ENCODE measurements at regions not wholly inside any gene's neighbourhood (a gene's known extent, or its start where the extent isn't known, plus 50 kb on each side); places are given as distances from the start of the nearest gene placed in this dataset.

DNA sequence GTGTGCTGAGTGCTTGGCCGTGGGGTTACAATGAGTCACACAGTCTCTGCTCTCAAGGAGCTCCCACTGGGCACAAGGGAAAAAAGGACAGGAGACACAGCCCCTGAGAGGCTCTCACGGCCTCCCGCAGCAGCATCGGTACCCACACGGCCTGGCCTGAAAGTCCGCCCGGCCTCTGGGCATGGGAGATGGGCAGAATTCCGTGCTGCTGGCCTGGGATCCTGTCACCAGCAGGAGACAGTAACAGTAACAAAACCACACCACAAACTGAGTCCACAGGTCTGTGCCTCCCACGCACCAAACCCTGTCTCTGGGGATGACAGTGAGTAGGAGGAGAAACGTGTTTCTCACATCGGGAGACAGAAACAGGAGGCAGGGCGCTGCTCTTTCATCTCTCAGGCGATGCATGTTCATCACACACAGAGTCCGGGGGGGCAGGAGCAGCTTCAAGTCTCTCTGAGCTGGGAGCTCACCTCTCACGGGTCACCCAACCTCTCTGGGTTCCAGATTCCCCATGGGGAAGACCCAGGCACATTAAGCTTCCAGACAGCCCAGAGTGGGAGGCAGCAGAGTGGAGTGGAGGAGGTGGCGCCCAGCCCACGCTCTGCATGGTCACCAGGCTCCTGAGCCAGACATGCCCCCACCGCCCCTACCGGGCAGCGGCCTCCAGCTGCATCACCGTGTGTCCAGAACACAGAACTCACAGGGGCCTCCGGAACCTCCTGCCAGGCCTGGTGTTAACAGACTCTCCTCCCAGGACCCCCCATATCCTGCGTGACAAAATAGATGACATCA lies 124.7 kb upstream of the VSTM2B start:
- DNase-seq = no peak

DNA sequence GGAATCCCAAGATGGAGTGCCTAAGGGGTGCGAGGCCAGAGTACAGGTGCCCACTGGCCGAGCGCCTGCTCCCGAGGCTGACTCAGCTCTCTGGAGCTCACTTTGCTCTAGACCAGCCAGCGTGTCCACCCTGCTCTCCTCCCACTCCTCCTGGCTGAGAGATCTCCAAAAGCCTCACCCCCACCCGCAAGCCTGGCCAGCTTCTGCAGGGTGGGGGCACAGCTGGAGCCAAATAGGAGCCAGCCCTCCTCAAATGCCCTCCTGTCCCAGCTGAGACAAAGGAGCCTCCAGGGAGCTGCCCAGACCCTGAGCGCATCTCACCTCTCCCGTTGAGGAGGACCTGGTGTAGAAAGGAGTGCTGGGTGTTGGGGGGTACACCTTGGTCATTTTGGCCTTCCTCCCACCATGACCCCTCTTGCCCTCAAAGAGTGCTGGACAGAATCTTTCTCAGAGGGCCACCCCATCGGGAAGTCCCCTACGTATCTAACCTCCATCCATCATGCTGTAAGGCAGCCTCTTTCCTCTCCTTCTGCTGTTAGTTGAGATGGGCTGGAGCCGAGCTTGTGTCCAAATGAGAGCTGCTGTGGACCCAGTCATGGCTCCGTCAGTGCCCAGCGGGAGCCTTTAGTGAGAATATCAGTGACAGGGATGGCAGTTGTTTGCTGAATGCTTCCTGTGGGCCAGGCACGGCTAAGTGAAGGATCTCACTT lies 123.9 kb upstream of the VSTM2B start:
- no peak for DNase-seq

DNA sequence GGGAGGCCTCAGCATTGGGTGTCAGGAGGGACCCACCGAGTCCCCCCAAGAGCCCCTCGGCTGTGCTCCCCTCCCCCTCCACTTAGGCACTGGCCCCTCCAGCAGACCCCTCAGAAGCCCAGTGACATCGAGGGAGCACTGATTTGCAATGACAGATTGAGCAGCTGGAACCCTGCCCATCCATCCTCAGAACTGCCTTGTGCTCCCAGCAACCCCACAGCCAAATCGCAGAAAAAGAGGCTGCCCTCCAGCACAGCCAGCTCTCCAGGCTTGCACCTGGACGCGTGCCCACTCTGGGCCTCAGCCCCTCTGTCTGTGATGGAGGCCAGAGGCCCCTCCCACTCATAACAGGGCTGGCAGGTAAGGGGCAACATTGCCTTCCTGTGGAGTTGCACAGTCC lies 123.2 kb upstream of the VSTM2B start:
- no peak for DNase-seq

DNA sequence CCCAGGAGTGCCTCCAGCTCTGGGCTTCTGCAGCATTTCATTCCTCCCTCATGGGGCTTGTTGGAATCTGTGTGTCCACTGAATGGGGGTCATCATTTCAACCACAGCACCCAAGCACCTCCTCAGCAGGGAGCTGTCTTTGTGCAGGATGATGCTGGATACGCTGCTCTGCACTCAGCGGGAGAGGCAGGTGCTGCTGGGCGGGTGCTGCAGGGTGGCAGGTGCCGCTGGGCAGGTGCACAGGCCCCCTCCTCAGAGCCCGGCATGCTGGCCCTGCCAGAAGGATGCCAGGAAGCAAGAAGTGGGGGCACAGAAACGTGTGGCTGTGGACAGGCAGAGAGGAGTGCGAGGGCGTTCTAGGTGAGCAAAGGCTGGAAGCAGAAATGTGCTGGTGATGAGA lies 121.8 kb upstream of the VSTM2B start:
- DNase-seq = no peak

DNA sequence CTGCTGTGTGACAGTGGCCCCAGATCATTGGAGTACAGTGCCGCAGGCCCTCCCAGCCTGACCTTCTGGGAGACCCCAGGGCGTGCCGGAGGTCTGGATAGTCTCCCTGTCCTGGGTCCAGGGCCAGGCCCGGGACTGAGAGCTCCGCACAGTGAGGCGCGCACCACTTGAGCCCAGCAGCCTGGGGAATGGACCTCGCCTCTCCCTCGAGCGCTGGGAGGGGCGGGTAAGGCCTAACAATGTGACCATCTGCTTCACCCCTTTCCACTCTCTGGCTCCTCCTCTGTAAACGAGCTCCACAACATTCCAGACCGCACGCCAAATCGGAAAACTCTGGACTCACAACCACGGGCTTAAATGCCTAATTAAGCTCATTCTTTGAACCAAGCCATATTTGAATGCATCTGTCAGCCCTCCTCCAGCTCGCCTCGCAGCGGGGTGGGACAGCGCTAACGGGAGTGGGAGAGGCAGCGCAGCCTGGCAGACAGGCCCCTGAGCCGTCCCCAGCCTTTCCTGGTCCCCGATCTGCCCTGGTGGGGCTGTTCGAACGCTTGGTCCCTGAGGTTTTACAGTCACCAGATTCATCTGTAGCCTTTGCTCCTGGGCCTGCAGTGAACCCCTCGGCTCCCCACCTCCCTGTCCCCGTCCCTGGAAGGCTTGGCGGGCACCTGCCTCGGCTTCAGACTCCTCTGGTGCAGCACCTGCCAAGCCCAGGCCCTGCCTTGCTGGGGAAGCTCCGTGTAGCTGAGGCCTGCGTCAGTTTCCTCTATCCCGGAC lies 120.7 kb upstream of the VSTM2B start:
- no peak for DNase-seq

DNA sequence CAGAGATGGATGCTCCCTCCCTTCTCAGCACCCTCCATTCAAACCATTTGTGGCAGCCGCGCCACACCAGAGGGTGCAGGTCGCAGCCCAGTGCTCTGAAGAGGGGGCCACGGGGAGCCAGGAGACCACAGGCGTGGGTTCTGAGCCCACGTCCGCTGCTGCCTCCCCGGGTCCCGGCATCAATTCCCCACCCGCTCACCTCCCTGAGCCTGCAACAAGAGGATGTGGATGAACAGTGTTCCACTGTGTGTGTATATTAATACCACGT lies 120.1 kb upstream of the VSTM2B start:
- DNase-seq = no peak

DNA sequence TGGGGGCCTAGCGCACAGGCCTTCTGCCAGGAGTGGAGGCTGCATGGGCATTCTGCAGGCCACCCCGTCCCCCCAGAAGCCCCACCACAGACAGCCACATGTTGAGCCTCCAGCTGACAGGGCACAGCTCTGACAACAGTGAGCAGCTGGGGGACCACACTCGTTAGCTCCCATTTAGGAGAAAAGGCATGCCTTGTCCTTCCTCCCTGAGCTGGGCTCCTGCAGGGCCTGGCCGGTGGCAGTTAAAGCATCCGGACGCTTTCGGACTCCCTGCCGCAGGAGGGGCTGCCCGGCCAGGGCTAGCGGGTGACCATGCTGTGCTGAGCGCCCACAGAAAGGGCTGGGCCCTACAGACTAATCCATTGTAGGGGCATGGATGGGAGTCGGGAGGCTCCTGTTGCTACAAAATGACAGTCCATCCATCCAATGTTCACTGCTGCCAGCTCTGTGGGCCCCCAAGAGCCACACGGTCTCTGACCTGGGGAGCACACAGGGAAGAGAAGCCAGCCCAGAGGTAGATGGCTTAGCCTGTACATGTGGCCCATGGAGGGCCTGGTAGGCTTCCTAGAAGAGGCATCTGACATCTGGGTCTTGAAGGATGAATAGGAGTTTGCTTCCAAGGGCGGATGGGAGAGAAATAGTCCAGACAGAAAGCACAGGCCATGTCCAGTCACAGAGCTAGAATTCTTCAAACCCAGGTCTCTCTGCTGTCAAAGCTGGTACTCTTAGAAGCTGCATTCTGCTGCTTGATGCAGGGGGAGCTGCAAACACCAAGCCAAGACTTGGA lies 116.5 kb upstream of the VSTM2B start:
- no peak for DNase-seq

DNA sequence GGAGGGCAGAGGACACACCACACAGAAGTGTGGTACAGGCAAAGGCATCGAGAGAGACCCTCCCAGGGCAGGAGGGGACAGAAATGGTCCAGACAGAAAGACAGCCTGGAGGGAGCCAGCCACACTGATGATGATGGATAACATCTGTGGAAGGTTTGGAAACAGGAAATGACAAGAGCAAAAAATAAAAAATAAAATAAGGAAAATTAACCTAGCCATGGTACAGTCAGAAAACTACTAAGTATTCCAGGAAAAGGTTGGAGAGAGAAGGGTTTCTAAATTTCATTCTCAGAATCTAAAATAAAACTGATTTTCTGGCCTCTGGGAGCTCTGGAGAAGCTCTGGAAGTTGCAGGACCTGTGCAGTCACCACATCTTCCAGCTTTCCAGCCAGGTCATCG lies 115.2 kb upstream of the VSTM2B start:
- no peak for DNase-seq

DNA sequence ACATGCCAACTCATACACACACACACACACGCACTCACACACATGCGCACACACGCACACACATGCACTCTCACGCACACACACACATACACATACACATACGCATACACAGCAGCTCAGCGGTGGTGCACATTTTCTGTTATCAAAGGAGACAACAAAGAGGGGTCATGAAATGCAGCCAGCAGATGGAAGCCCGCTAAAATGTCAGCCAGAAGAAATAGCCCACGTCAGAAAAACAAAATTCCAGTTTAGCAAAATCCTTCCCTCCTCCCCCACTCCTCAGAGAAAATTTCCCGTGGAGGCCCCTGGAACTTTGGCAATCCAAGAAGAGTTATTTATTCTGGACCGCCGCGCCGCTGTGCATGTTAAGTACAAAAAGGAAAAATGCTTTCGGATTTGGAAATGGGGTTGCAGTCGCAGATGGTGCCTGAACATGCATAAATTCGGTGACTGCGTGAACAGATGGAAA lies 114.6 kb upstream of the VSTM2B start:
- no peak for DNase-seq

DNA sequence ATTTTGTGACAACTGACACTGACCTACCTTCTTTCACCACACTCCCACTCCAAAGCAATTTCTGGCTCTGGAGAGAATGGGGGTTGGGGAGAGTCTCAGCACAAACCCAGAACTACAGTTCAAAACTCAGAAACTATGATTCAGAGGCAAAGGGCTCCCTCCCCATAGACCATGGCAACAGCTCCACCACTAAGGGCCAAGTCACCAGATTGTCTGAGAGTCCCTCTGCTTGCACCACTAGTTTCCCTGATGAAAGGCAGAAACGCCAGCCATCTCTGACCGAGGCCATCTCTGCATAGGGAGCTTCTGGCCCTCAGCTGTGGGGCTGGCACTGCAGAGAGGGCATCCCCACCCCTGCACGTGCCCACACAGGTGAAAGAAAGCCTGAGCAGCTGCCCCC lies 112.4 kb upstream of the VSTM2B start:
- no peak for DNase-seq

DNA sequence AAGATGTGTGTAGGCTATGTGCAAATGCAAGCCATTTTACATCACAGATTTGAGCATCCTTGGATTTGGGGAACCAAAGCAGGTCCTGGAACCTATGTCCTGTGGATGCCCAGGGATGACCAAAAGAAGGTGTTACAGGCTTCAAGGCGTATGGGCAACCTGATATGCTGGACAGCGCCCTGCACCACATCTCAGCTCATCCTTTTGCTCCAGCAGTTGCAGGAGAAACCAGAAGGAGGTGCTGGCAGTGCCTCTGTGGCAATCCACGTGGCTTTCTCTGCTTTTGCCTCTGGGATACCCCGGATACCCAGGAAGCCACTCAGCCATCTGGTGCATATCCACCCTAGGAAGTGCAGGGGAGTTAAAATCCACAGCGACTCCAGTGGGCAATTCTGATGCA lies 110.3 kb upstream of the VSTM2B start:
- DNase-seq = no peak

DNA sequence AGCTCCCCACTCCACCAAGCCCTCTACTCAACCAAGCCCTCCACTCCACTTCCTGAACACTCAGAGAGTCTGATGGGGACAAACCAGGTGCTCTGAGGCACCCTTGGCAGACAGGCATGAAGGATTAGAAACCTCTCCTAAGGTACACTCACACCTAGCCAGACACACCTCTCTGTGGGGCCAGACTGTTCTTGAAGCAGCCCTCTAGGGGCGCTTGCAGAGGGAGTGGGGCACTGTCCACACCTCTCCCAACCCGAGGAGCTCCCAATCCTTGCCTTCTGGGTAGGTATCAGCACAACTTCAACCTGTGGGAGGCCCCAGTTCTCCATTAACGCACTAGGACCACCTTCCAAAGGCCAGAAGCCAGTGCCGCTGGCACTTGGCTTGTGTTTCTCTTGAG lies 108.7 kb upstream of the VSTM2B start:
- no peak for DNase-seq

DNA sequence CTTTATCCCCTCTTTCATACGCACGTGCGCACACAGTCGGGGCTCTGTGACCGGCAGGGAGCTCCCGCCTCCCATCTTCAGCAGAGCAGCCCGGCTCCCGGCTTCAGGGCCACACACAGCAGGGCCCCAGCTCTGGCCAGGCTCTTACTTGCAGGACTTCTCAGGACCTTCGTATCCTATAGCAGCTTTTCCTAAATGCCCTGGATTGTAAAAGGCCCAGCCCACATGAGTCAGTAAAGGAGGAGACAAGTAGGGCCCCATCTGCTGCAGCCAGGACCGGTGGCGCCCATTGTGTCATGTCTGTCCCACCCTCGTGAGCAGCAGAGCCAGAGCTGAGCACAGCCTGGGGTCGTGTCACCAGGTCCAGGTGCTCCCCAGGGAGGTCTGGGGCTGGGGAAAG lies 107.6 kb upstream of the VSTM2B start:
- DNase-seq = no peak

DNA sequence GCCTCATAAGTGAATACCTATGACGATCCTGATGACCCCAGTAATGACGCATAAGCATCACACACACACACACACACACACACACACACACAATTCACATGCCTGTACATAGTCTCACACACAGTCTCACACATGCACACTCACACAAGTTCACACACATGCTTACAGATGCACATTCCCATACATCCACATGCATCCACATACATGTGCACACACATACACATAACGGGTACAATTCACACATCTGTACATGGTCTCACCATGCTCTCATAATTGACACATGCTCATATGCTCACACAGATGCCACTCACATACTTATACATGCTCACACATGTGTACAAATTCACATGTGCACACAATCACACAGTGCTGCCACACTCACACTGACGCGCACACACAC lies 105.7 kb upstream of the VSTM2B start:
- DNase-seq = no peak

DNA sequence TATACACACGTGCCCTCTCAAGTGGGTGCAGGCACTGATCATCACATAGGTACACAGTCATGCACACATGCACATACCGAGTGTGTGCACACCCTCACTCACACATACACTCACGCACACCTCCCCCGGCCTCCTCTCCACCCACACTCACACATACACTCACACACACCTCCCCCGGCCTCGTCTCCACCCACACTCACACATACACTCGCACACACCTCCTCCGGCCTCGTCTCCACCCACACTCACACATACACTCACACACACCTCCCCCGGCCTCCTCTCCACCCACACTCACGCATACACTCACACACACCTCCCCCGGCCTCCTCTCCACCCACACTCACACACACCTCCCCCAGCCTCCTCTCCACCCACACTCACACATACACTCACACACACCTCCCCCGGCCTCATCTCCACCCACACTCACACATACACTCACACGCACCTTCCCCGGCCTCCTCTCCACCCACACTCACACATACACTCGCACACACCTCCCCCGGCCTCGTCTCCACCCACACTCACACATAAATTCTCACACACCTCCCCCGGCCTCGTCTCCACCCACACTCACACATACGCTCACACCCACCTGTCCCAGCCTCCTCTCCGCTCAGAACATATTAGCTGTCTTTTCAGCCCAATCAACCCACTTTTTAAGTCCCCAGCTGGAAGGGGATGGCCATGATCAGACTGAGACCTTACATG lies 105.2 kb upstream of the VSTM2B start:
- no peak for DNase-seq

DNA sequence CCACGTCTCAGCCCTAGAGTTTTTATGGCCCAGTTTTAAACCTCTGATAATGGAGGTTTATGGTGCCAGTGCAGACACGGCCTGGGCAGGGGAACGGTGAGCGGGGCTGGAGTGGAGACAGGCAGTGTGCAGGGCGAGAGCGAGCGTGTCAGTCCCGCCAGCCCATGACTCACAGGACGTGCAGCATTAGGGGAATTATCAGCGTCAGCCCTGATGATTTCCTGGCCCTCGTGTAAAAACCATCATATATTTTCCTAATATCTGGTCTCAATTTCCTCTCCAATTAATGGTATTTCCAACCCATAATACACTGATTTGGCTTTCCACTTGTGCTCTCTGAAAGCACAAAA lies 104.6 kb upstream of the VSTM2B start:
- no peak for DNase-seq

DNA sequence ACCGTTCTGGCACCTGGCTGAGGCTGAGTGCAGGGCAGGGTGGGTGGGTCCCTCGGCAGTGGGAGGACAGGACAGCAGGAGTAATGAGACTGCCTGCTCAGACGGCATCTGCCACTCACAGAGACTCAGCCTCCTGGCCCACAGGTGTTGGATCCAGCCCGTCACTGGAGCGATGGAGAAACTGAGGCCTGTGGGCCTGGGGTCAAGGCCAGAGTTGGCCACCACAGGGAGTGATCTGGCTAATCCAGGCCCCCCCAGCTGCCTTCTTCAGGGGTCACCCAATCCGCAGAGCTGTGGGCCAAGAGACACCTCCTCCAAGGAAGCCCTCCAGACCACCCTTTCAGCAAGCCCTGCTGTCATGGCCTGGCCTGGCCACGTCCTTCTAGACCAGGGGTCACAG lies 103.7 kb upstream of the VSTM2B start:
- no peak for DNase-seq

DNA sequence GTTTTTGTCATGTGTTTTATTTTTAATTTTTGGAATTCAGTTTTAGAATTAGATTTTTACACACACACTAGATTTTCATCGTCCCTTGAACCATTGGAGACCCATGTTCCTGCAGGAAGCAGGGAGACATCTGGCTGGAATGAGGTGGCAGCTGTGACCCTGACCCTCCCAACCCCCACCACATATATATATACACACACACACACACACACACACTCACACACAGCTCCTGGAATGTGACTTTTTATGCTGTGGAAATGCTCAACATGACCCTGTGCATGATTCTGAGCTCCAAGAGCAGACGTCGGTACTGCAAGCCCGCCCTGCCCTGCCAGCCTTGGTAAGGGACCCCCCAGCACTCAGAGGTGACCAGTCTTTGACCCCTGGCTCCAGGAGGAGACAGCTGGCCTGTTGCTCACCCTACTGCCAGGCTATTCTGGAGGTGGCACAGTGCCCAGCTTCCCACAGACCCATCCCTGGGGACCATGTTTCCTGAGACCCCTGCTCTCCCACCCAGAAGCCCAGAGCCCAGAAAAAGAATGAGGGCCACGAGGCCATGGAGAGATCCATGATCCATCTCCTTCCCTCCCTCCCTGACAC lies 103.2 kb upstream of the VSTM2B start:
- no peak for DNase-seq

DNA sequence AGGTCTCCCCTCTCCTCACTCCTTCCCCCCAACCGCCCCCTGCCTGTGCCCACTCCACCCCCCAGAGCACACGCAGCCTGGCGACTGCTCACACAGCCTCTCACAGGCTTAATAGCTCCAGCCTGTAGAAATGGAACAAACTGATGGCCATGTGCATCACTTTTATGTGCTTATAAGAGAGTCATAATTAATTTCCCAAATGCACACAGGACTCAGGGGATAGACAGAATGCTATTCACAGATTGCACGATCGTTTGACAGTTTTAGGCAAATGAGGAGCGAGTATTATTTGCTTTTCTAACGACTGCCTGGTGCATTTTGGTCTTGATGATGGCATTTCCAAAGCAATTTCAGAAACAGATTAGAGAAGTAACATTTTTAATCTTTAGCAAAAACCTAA lies 97.7 kb upstream of the VSTM2B start:
- no peak for DNase-seq

DNA sequence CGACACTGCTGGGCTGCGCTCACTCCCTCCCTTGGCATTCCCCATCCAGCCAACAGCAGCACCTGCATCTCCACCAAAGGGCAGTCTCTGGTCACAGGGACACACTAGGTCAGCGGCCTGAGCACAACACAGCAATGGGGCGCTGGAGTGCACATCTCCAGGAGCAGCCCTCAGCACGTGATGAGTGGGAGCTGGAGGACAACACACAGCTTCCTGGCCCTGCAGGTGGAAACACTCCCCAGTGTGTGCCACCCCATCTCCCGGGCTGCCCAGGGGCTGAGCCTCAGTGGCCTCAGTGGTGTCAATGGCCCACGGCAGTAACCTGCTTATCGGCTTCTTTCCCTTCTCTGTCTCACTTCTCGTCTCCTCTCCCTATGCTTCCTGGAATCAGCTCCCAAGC lies 96.8 kb upstream of the VSTM2B start:
- no peak for DNase-seq

DNA sequence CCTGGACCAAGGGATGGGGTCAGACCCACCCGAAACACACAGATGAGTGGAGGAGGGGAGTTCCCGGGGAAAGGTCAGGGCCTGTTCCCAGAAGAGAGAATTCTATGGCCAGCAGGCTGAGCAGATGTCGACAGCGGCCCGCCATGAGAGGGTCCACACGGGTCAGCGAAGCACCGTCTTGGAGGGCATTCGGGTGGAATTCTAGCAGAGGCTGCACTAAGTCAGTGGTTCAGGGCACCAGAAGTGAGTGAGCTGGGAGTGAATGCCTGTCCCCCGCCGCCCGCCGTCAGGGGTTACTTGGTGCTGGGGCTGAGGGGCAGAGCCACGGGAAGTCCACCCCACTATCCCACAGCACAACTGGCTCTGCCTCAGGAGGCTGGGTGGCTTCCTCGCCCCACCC lies 96.2 kb upstream of the VSTM2B start:
- no peak for DNase-seq

DNA sequence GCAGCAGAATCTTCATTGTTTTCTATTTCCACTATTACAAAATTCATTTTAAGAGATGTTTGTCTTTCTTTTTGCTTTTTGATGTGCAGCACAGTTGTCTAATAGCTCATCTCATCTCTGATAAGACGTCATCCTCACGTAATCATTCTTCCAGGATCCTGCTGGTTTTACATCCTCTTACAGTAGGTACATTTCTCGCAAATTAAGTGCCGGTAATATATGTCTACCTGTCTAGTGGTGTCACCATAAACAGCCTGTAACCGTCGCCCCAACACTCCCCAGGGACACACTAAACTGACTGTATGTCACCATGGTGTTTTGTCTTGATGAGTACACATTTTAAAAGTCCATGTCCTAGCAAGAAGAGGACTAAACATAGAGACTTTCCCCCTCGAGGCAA lies 94.5 kb upstream of the VSTM2B start:
- DNase-seq = no peak

All from activated CD8-positive, alpha-beta memory T cell treated with anti-CD3 and anti-CD28 coated beads, Interleukin-2, amount 50 U/mL, for 48 hours (primary cell).